CD4-positive, alpha-beta T cell (primary cell): ENCODE measurements at regions not wholly inside any gene's neighbourhood (a gene's known extent, or its start where the extent isn't known, plus 50 kb on each side); places are given as distances from the start of the nearest gene placed in this dataset.

Experiments
- ATAC-seq: fragments of 200-7000 bp; cut with Tn5 transposase; one replicate; pipeline ENCODE4 v1.10.0; 2022; ENCODE audit warnings: mild to moderate bottlenecking; ENCODE audit not compliant: poor library complexity
- CTCF ChIA-PET: fragments of 350-600 bp; sonication (Branson Sonifier 250); formaldehyde crosslinking; loops from one replicate; lab custom pipeline; 2021; ENCODE audit warnings: antibody characterized with exemption, inconsistent platforms; lab: Charles Lee
- POLR2A ChIA-PET: fragments of 350-600 bp; sonication (Branson Sonifier 250); formaldehyde crosslinking; loops from one replicate; lab custom pipeline; 2021; ENCODE audit warnings: antibody characterized with exemption, inconsistent platforms; lab: Charles Lee
- DNase-seq, 14 experiments: peaks; one replicate each; pipeline ENCODE4 v3.0.0-alpha.2; 2013 to 2020; ENCODE audit warnings: mixed read lengths in 2 of 14
- H3K27ac ChIP-seq, 2 donors: one replicate each; pipeline versions ENCODE4 v1.5.1 to v1.7.0; 2013; ENCODE audit warnings: low read length in 2 of 2, low read depth in 1 of 2, mild to moderate bottlenecking in 1 of 2
- H3K27me3 ChIP-seq, 2 experiments: 1 replicate in 1 of 2; 2 replicates in 1 of 2; pipeline versions ENCODE4 v1.6.1 to v1.7.0; 2013; ENCODE audit warnings: low read length in 2 of 2, control low read depth in 1 of 2, mild to moderate bottlenecking in 1 of 2, moderate library complexity in 1 of 2; ENCODE audit not compliant: insufficient read depth in 2 of 2, control insufficient read depth in 1 of 2
- H3K36me3 ChIP-seq: one replicate; pipeline ENCODE4 v1.6.1; 2013; ENCODE audit warnings: low read length, control low read depth; ENCODE audit not compliant: insufficient read depth
- H3K4me1 ChIP-seq: one replicate; pipeline ENCODE4 v1.6.1; 2013; ENCODE audit warnings: low read length, control low read depth; ENCODE audit not compliant: insufficient read depth
- H3K4me3 ChIP-seq: one replicate; pipeline ENCODE4 v1.5.1; 2013; ENCODE audit warnings: mild to moderate bottlenecking, low read length, moderate library complexity
- H3K9me3 ChIP-seq, 2 experiments: 1 replicate in 1 of 2; 2 replicates in 1 of 2; pipeline versions ENCODE4 v1.6.1 to v1.7.0; 2013; ENCODE audit warnings: low read length in 2 of 2, mild to moderate bottlenecking in 2 of 2, control low read depth in 1 of 2, moderate library complexity in 1 of 2; ENCODE audit not compliant: control insufficient read depth in 1 of 2, insufficient read depth in 1 of 2
- H3K27ac Mint-ChIP-seq: one replicate; pipeline ENCODE4 v1.8.0; 2020; ENCODE audit warnings: mixed read lengths
- H3K27me3 Mint-ChIP-seq: one replicate; pipeline ENCODE4 v1.8.0; 2021; ENCODE audit warnings: mixed read lengths
- H3K36me3 Mint-ChIP-seq: one replicate; pipeline ENCODE4 v1.8.0; 2021; ENCODE audit warnings: low read depth, mixed read lengths
- H3K4me1 Mint-ChIP-seq: one replicate; pipeline ENCODE4 v1.8.0; 2021; ENCODE audit warnings: low read depth, mixed read lengths
- H3K4me3 Mint-ChIP-seq: one replicate; pipeline ENCODE4 v1.8.0; 2020; ENCODE audit warnings: mild to moderate bottlenecking, mixed read lengths
- H3K9me3 Mint-ChIP-seq: one replicate; pipeline ENCODE4 v1.8.0; 2020; ENCODE audit warnings: mixed read lengths
- intact Hi-C, 2 experiments: fragments of 100-400 bp; cut with DNase I in 1 of 2; cut with micrococcal nuclease in 1 of 2; formaldehyde crosslinking; loops; one replicate each; pipeline versions ENCODE4 v1.15.1 to v1.9.0; 2023 to 2025; cut with DNase I, micrococcal nuclease
- TF ChIP-seq, protein P1 (sequence below): fragments of 200-600 bp; IDR thresholded peaks from one replicate; pipeline ENCODE4 v1.8.0; 2022; ENCODE audit warnings: antibody characterized with exemption, mild to moderate bottlenecking

DNA sequence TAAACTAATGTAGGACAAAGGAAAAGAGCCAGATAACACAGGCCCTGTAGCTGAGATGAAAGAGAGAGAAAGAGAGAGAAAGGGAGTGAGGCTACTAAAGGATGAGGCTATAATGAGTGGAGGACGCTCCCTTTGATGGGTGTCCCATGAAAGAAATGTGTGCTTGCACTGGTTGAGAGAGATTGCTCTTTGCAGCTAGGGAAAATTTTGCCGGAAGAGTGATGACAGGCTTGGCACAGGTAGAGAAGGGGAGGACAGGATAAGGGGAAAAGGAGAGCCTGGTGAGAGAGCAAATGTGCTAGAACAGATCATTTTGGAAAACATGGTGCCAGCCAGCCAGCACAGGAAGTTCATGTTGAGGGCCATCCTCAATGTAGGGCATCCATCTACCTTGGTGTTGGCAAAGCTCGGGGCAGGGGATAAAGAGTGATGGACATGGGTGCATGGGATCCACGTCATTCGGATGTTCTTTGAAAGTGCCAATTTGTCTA, 248.6 kb downstream of the BTG1 start:
- no peaks in the 10 kb centered on the region for H3K27me3 Mint-ChIP-seq
- TF ChIP-seq, protein P1, sequence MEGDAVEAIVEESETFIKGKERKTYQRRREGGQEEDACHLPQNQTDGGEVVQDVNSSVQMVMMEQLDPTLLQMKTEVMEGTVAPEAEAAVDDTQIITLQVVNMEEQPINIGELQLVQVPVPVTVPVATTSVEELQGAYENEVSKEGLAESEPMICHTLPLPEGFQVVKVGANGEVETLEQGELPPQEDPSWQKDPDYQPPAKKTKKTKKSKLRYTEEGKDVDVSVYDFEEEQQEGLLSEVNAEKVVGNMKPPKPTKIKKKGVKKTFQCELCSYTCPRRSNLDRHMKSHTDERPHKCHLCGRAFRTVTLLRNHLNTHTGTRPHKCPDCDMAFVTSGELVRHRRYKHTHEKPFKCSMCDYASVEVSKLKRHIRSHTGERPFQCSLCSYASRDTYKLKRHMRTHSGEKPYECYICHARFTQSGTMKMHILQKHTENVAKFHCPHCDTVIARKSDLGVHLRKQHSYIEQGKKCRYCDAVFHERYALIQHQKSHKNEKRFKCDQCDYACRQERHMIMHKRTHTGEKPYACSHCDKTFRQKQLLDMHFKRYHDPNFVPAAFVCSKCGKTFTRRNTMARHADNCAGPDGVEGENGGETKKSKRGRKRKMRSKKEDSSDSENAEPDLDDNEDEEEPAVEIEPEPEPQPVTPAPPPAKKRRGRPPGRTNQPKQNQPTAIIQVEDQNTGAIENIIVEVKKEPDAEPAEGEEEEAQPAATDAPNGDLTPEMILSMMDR = no peak
- no peak overlapping the region for H3K4me3 Mint-ChIP-seq
- H3K4me1 Mint-ChIP-seq = no peaks in the 10 kb centered on the region
- ATAC-seq (no peak), DNase-seq (no peak)
- intact Hi-C loops = no loop called here
- Histone ChIP-seq H3K4me1 (no peaks in the 10 kb centered on the region), H3K27me3 (no peaks in the 10 kb centered on the region), H3K36me3 (no peaks in the 10 kb centered on the region), H3K4me3 (no peak overlapping the region), H3K9me3 (peaks cover 0 to 3% of the 10 kb centered on the region in 2 experiments), H3K27ac (no peak overlapping the region)
- H3K36me3 Mint-ChIP-seq = no peaks in the 10 kb centered on the region
- ChIA-PET CTCF (interaction anchor here (0.9 kb wide), 1 partner anchor 16 kb away, joined by 3 read pairs; no protein-coding TSS in a partner anchor), POLR2A (interaction anchor here (1.0 kb wide), 1 partner anchor 20 kb away, joined by 3 read pairs; no protein-coding TSS in a partner anchor)
- no peak overlapping the region for H3K27ac Mint-ChIP-seq
- H3K9me3 Mint-ChIP-seq = no peaks in the 10 kb centered on the region

DNA sequence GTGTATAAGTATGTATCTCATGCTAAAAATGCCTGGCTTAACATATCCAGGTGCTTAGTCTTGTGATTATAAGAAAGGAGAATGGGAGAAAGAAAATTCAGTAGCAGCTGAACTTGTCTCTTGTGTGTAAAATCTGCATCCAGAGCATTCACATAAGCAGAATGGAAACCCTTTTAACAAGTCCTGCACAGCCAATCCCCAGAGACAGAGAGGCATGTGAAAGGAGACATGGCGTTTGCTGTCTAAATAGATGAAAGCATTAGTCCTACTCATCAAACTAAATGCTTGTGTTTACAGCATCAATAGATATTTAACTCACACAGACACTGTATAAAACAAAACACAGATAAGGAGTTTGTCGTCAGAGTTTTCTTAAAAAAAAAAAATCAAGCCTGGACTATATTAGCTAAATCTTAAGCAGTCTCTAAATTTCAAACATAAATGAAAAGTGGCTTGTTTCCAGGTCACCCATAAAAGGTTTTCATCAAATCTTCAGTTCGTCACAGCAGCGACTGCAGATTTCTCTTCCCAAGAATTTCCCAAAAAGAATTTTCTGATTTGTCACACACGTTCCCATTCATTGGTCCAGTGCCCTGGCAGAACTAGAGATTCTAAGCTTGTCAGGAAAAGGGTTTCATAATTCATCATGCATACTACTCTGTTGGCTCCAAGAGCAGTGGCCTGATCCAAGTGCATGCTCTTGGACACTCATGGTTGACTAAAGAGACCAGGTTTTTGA, 249.2 kb downstream of the BTG1 start:
- no peak for DNase-seq
- H3K27me3 ChIP-seq = no peaks in the 10 kb centered on the region
- H3K4me3 ChIP-seq = no peak overlapping the region
- peaks cover 0 to 3% of the 10 kb centered on the region in 2 experiments for H3K9me3 ChIP-seq
- POLR2A ChIA-PET = interaction anchor here (1.0 to 1.7 kb wide), 3 partner anchors 17 to 21 kb away, joined by 3 to 4 read pairs (median 3); no protein-coding TSS in a partner anchor
- H3K36me3 ChIP-seq = no peaks in the 10 kb centered on the region
- H3K4me1 Mint-ChIP-seq = no peaks in the 10 kb centered on the region
- H3K27me3 Mint-ChIP-seq = no peaks in the 10 kb centered on the region
- H3K36me3 Mint-ChIP-seq = no peaks in the 10 kb centered on the region
- no peaks in the 10 kb centered on the region for H3K4me1 ChIP-seq
- CTCF ChIA-PET = interaction anchor here (0.9 kb wide), 1 partner anchor 16 kb away, joined by 3 read pairs; no protein-coding TSS in a partner anchor
- TF ChIP-seq, protein P1 = no peak
- intact Hi-C loops = no loop called here
- H3K4me3 Mint-ChIP-seq = no peak overlapping the region
- no peaks in the 10 kb centered on the region for H3K9me3 Mint-ChIP-seq
- ATAC-seq = no peak
- H3K27ac ChIP-seq = no peak overlapping the region
- no peak overlapping the region for H3K27ac Mint-ChIP-seq

DNA sequence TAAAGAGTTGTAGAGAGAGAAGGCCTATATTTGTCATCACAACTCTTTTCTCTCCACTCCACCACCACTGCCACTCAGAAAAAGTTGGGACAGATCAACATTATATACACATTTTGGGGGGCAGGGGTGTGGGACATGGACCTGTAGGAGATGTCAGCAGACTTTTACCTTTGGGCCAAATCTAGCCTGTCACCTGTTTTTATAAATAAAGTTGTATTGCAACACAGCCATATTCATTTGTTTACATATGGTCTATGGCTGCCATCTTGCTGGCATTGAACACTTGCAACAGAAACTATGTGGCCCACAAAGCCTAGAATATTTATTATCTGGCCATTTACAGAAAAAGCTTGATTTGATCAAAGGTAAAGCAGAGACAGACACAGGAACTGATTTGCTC, 250.7 kb downstream of the BTG1 start:
- no peak for DNase-seq
- Mint-ChIP-seq H3K9me3 (no peaks in the 10 kb centered on the region), H3K27ac (no peak overlapping the region), H3K36me3 (no peaks in the 10 kb centered on the region), H3K4me3 (no peak overlapping the region), H3K4me1 (no peaks in the 10 kb centered on the region), H3K27me3 (no peaks in the 10 kb centered on the region)
- Histone ChIP-seq H3K4me1 (no peaks in the 10 kb centered on the region), H3K36me3 (no peaks in the 10 kb centered on the region), H3K27ac (no peak overlapping the region), H3K4me3 (no peak overlapping the region), H3K27me3 (no peaks in the 10 kb centered on the region), H3K9me3 (no peaks in the 10 kb centered on the region)
- intact Hi-C loops = no loop called here
- POLR2A ChIA-PET = interaction anchor here (1.7 kb wide), 1 partner anchor 18 kb away, joined by 4 read pairs; no protein-coding TSS in a partner anchor
- CTCF ChIA-PET = no interaction called here
- TF ChIP-seq, protein P1 = no peak
- ATAC-seq = no peak
